ENCODE measurements at regions not wholly inside any gene's neighbourhood (a gene's known extent, or its start where the extent isn't known, plus 50 kb on each side); places are given as distances from the start of the nearest gene placed in this dataset.
"Not testable (repeated sequence)": the region's sequence is repeated elsewhere in the genome, so short reads cannot be mapped to it uniquely, and the experiment has no call there.

DNA sequence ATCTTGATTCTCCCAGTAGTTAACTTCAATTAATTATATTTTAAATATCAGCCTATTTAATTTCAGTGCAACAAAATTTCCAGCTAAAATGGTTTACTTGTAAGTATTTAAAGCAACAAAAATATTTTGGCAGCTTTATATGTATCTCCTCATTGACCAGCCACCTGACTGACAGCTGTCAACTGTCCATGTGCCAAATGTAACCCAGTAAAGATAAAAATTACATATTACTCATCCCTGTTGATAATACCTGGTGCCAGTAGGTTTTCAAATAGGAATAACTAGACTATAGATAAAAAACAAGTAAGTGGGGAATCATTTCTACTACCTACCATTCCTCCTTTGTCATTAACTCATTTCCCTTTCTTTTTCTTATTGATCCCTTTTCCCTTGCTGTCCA lies 341.9 kb downstream of the TYW1 start:
- not testable (repeated sequence) for DNase-seq (ENCODE audit: insufficient read length, low spot score, missing footprints); H3K27me3 ChIP-seq (ENCODE audit: insufficient read depth, low read length); H3K79me2 ChIP-seq (ENCODE audit: insufficient read depth, low read length); H3K36me3 ChIP-seq (ENCODE audit: insufficient read depth, low read length); H4K20me1 ChIP-seq (ENCODE audit: insufficient read depth, low read length); H3K27ac ChIP-seq (ENCODE audit: low read depth, low read length); H3K4me1 ChIP-seq (ENCODE audit: insufficient read depth, low read length); H3K4me2 ChIP-seq (ENCODE audit: insufficient read depth, low read length); H3K9me3 ChIP-seq (ENCODE audit: low read depth, low read length); H2AFZ ChIP-seq (ENCODE audit: low read length); H3K4me3 ChIP-seq (ENCODE audit: insufficient read depth, low read length)

DNA sequence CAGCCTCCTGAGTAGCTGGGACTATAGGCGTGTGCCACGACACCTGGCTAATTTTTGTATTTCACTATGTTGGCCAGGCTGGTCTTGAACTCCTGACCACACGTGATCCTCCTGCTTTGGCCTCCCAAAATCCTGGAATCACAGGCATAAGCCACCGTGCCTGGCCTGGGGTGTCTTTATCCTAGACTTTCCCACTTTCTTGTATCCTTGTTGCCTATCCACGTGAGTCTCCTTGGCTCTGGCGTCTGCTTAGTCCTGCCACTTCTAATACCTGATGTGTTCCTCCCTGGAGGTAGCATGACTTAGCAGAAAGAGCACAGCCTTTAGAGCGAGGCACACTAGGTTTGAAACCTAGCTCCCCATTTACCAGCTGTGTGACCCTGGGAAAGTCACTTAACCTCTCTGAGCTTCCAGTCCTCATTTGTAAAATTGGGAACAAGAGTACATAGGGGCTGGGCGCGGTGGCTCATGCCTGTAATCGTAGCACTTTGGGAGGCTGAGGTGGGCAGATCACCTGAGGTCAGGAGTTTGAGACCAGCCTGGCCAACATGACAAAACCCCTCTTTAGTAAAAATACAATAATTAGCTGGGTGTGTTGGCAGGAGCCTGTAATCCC lies 344.6 kb downstream of the TYW1 start:
- no peaks in the 10 kb centered on the region for H3K4me1 ChIP-seq (ENCODE audit: insufficient read depth, low read length)
- no peaks in the 10 kb centered on the region for H3K27me3 ChIP-seq (ENCODE audit: insufficient read depth, low read length)
- peaks cover 4% of the 10 kb centered on the region for H3K36me3 ChIP-seq (ENCODE audit: insufficient read depth, low read length)
- no peak overlapping the region for H2AFZ ChIP-seq (ENCODE audit: low read length)
- no peak overlapping the region for H3K4me2 ChIP-seq (ENCODE audit: insufficient read depth, low read length)
- TF ChIP-seq, protein P1, sequence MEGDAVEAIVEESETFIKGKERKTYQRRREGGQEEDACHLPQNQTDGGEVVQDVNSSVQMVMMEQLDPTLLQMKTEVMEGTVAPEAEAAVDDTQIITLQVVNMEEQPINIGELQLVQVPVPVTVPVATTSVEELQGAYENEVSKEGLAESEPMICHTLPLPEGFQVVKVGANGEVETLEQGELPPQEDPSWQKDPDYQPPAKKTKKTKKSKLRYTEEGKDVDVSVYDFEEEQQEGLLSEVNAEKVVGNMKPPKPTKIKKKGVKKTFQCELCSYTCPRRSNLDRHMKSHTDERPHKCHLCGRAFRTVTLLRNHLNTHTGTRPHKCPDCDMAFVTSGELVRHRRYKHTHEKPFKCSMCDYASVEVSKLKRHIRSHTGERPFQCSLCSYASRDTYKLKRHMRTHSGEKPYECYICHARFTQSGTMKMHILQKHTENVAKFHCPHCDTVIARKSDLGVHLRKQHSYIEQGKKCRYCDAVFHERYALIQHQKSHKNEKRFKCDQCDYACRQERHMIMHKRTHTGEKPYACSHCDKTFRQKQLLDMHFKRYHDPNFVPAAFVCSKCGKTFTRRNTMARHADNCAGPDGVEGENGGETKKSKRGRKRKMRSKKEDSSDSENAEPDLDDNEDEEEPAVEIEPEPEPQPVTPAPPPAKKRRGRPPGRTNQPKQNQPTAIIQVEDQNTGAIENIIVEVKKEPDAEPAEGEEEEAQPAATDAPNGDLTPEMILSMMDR (IDR thresholded peaks at IDR 0.05; ENCODE audit: extremely low read depth, low read depth, low read length), result no peak
- H3K9me3 ChIP-seq (ENCODE audit: low read depth, low read length), result no peaks in the 10 kb centered on the region
- no peaks in the 10 kb centered on the region for H4K20me1 ChIP-seq (ENCODE audit: insufficient read depth, low read length)
- H3K4me3 ChIP-seq (ENCODE audit: insufficient read depth, low read length), result no peak overlapping the region
- H3K79me2 ChIP-seq (ENCODE audit: insufficient read depth, low read length), result no peaks in the 10 kb centered on the region
- H3K27ac ChIP-seq (ENCODE audit: low read depth, low read length), result no peak overlapping the region
- peak; percentile 52 for DNase-seq (ENCODE audit: insufficient read length, low spot score, missing footprints)

DNA sequence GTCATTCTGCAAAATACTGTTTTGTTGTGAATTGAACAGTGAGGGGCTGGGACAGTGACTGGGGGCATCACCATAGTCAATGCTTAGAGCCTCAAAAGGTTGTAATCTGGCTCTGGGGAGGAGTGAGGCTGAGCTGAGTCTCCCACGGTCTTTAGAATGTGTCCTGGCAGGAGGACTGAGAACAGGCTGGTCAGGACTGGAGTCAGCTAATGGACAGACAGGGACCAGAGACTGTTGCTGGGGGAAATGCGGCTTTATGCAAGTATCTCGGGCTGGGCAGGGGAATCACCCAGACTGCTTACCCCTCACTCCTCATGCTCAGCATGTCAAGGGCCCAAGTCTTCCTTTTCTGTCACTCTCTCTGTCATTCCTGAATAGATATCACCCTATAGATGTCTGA lies 346.5 kb downstream of the TYW1 start:
- Histone ChIP-seq H3K9me3 (ENCODE audit: low read depth, low read length) (no peaks in the 10 kb centered on the region), H4K20me1 (ENCODE audit: insufficient read depth, low read length) (no peaks in the 10 kb centered on the region), H3K4me1 (ENCODE audit: insufficient read depth, low read length) (no peaks in the 10 kb centered on the region), H3K79me2 (ENCODE audit: insufficient read depth, low read length) (no peaks in the 10 kb centered on the region), H2AFZ (ENCODE audit: low read length) (no peak overlapping the region), H3K4me3 (ENCODE audit: insufficient read depth, low read length) (no peak overlapping the region), H3K27me3 (ENCODE audit: insufficient read depth, low read length) (no peaks in the 10 kb centered on the region), H3K27ac (ENCODE audit: low read depth, low read length) (no peak overlapping the region), H3K36me3 (ENCODE audit: insufficient read depth, low read length) (peaks cover 4% of the 10 kb centered on the region), H3K4me2 (ENCODE audit: insufficient read depth, low read length) (no peak overlapping the region)
- TF ChIP-seq, protein P1 (IDR thresholded peaks at IDR 0.05; ENCODE audit: extremely low read depth, low read depth, low read length), result no peak
- DNase-seq (ENCODE audit: insufficient read length, low spot score, missing footprints), result no peak

DNA sequence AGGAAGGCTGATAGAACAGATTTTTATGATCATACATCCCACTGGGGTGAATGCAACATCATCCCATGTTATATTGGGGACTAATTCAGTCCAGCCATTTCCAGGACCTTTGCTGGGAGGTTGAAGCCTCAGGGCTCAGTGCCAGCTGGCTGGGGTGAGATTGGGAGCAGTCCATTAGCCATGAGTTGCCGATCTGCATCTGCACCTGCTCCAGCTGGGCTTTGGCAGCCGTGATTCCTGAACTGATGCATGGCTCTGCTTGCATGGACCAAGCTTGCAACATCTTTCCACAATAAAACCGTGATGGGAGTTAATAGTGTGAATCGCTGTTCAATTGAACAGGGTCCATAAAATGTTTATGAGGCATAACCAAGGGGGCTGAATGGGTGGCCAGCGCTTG lies 346.9 kb downstream of the TYW1 start:
- no peaks in the 10 kb centered on the region for H3K4me1 ChIP-seq (ENCODE audit: insufficient read depth, low read length)
- H3K27ac ChIP-seq (ENCODE audit: low read depth, low read length), result no peak overlapping the region
- H3K36me3 ChIP-seq (ENCODE audit: insufficient read depth, low read length), result peaks cover 4% of the 10 kb centered on the region
- TF ChIP-seq, protein P1 (IDR thresholded peaks at IDR 0.05; ENCODE audit: extremely low read depth, low read depth, low read length), result no peak
- H3K4me2 ChIP-seq (ENCODE audit: insufficient read depth, low read length), result no peak overlapping the region
- H2AFZ ChIP-seq (ENCODE audit: low read length), result no peak overlapping the region
- no peak for DNase-seq (ENCODE audit: insufficient read length, low spot score, missing footprints)
- no peaks in the 10 kb centered on the region for H3K9me3 ChIP-seq (ENCODE audit: low read depth, low read length)
- no peak overlapping the region for H3K4me3 ChIP-seq (ENCODE audit: insufficient read depth, low read length)
- no peaks in the 10 kb centered on the region for H4K20me1 ChIP-seq (ENCODE audit: insufficient read depth, low read length)
- H3K27me3 ChIP-seq (ENCODE audit: insufficient read depth, low read length), result no peaks in the 10 kb centered on the region
- H3K79me2 ChIP-seq (ENCODE audit: insufficient read depth, low read length), result no peaks in the 10 kb centered on the region

Data from osteoblast (primary cell).